HG03280 (cell line): ENCODE measurements at regions not wholly inside any gene's neighbourhood (a gene's known extent, or its start where the extent isn't known, plus 50 kb on each side); places are given as distances from the start of the nearest gene placed in this dataset.

Experiments used
- ATAC-seq: cut with Tn5 transposase; IDR thresholded peaks from one replicate; pipeline ENCODE4 v1.9.1; 2021; ENCODE audit warnings: mild to moderate bottlenecking, moderate library complexity; ENCODE audit not compliant: unreplicated experiment

GRCh38 chr6:40912158-40912946 is 126.7 kb downstream of the UNC5CL start:
- ATAC-seq = peak; percentile 91

GRCh38 chr6:40910260-40910893 is 128.6 kb downstream of the UNC5CL start:
- no peak for ATAC-seq

GRCh38 chr6:40909811-40910210 is 129.2 kb downstream of the UNC5CL start:
- ATAC-seq = no peak

GRCh38 chr6:40907198-40907701 is 131.8 kb downstream of the UNC5CL start:
- no peak for ATAC-seq

- no peak for ATAC-seq
Observed at GRCh38 chr6:40906759-40907158, 132.3 kb downstream of the UNC5CL start.

GRCh38 chr6:40904583-40905194 is 134.3 kb downstream of the UNC5CL start:
- ATAC-seq = no peak

GRCh38 chr6:40903456-40903855 is 135.6 kb downstream of the UNC5CL start:
- no peak for ATAC-seq

GRCh38 chr6:40901322-40902055 is 137.5 kb downstream of the UNC5CL start:
- no peak for ATAC-seq

GRCh38 chr6:40900791-40901190 is 138.2 kb downstream of the UNC5CL start:
- no peak for ATAC-seq

GRCh38 chr6:40899684-40900155 is 139.3 kb downstream of the UNC5CL start:
- ATAC-seq = no peak

GRCh38 chr6:40898073-40898472 is 140.9 kb downstream of the UNC5CL start:
- no peak for ATAC-seq

GRCh38 chr6:40897390-40898003 is 141.5 kb downstream of the UNC5CL start:
- ATAC-seq = no peak

- no peak for ATAC-seq
Observed at GRCh38 chr6:40896696-40897095, 142.3 kb downstream of the UNC5CL start.

GRCh38 chr6:40894962-40895799 is 143.8 kb downstream of the UNC5CL start:
- ATAC-seq = no peak

- ATAC-seq = no peak
Observed at GRCh38 chr6:40893021-40893420, 146.0 kb downstream of the UNC5CL start.

GRCh38 chr6:40892223-40892622 is 146.8 kb downstream of the UNC5CL start:
- ATAC-seq = no peak

- no peak for ATAC-seq
Observed at GRCh38 chr6:40891686-40892085, 147.3 kb downstream of the UNC5CL start.

GRCh38 chr6:40891131-40891530 is 147.9 kb downstream of the UNC5CL start:
- ATAC-seq = no peak

- no peak for ATAC-seq
Observed at GRCh38 chr6:40889137-40889832, 149.7 kb downstream of the UNC5CL start.
